ENCODE measurements at regions not wholly inside any gene's neighbourhood (a gene's known extent, or its start where the extent isn't known, plus 50 kb on each side); places are given as distances from the start of the nearest gene placed in this dataset.

GRCh38 chr4:100828986-100829685 is 311.3 kb upstream of the EMCN start:
- H3K9me3 ChIP-seq (ENCODE audit: insufficient read depth, low read depth), result no peaks in the 10 kb centered on the region
- H3K27ac ChIP-seq, result no peak overlapping the region
- ChIA-PET CTCF (no interaction called here), POLR2A (ENCODE audit: unreplicated experiment) (no interaction called here)
- H3K4me1 ChIP-seq (replicated peaks; ENCODE audit: insufficient read depth), result no peaks in the 10 kb centered on the region
- no peaks in the 10 kb centered on the region for H3F3A ChIP-seq (ENCODE audit: insufficient read depth, low read depth)
- no peaks in the 10 kb centered on the region for H4K20me1 ChIP-seq (ENCODE audit: insufficient read depth)
- no peak overlapping the region for H2AFZ ChIP-seq
- H3K79me2 ChIP-seq (ENCODE audit: low read depth), result no peaks in the 10 kb centered on the region
- H3K4me3 ChIP-seq, result no peak overlapping the region
- DNase-seq, result no peak
- no peaks in the 10 kb centered on the region for H3K27me3 ChIP-seq (ENCODE audit: insufficient read depth, low read depth)
- TF ChIP-seq CTCF (conservative IDR thresholded peaks at IDR 0.05) (no peak), EZH2 (IDR thresholded peaks at IDR 0.05; ENCODE audit: low read depth) (no peak)
- H3K4me2 ChIP-seq, result no peak overlapping the region
- intact Hi-C loops (cut with micrococcal nuclease; ENCODE audit: unreplicated experiment), result no loop called here
- H3K9me2 ChIP-seq (ENCODE audit: insufficient read depth), result no peaks in the 10 kb centered on the region
- H3K36me3 ChIP-seq (ENCODE audit: low read depth), result no peaks in the 10 kb centered on the region
- no TSS peak for BruUV-seq (replicated peaks)

GRCh38 chr4:100828364-100828763 is 310.5 kb upstream of the EMCN start:
- no TSS peak for BruUV-seq (replicated peaks)
- Histone ChIP-seq H2AFZ (no peak overlapping the region), H3K4me1 (replicated peaks; ENCODE audit: insufficient read depth) (peaks cover 2% of the 10 kb centered on the region; the same call in 1 of the 2 replicates), H3K9me3 (ENCODE audit: insufficient read depth, low read depth) (no peaks in the 10 kb centered on the region), H3K79me2 (ENCODE audit: low read depth) (no peaks in the 10 kb centered on the region), H4K20me1 (ENCODE audit: insufficient read depth) (no peaks in the 10 kb centered on the region), H3K27me3 (ENCODE audit: insufficient read depth, low read depth) (no peaks in the 10 kb centered on the region), H3F3A (ENCODE audit: insufficient read depth, low read depth) (no peaks in the 10 kb centered on the region), H3K9me2 (ENCODE audit: insufficient read depth) (no peaks in the 10 kb centered on the region), H3K4me2 (no peak overlapping the region), H3K36me3 (ENCODE audit: low read depth) (no peaks in the 10 kb centered on the region), H3K4me3 (no peak overlapping the region), H3K27ac (no peak overlapping the region)
- ChIA-PET CTCF (no interaction called here), POLR2A (ENCODE audit: unreplicated experiment) (no interaction called here)
- intact Hi-C loops (cut with micrococcal nuclease; ENCODE audit: unreplicated experiment), result no loop called here
- no peak for DNase-seq
- TF ChIP-seq CTCF (conservative IDR thresholded peaks at IDR 0.05) (no peak), EZH2 (IDR thresholded peaks at IDR 0.05; ENCODE audit: low read depth) (no peak)

GRCh38 chr4:100827756-100828155 is 309.9 kb upstream of the EMCN start:
- Histone ChIP-seq H2AFZ (no peak overlapping the region), H3K9me3 (ENCODE audit: insufficient read depth, low read depth) (no peaks in the 10 kb centered on the region), H3K9me2 (ENCODE audit: insufficient read depth) (no peaks in the 10 kb centered on the region), H3K4me2 (no peak overlapping the region), H3K27me3 (ENCODE audit: insufficient read depth, low read depth) (no peaks in the 10 kb centered on the region), H3K4me3 (no peak overlapping the region), H3F3A (ENCODE audit: insufficient read depth, low read depth) (no peaks in the 10 kb centered on the region), H3K27ac (no peak overlapping the region), H4K20me1 (ENCODE audit: insufficient read depth) (no peaks in the 10 kb centered on the region), H3K79me2 (ENCODE audit: low read depth) (no peaks in the 10 kb centered on the region), H3K36me3 (ENCODE audit: low read depth) (no peaks in the 10 kb centered on the region), H3K4me1 (replicated peaks; ENCODE audit: insufficient read depth) (peaks cover 8% of the 10 kb centered on the region; the same call in 1 of the 2 replicates)
- CTCF ChIA-PET, result no interaction called here
- TF ChIP-seq EZH2 (IDR thresholded peaks at IDR 0.05; ENCODE audit: low read depth) (no peak), CTCF (conservative IDR thresholded peaks at IDR 0.05) (no peak)
- no TSS peak for BruUV-seq (replicated peaks)
- intact Hi-C loops (cut with micrococcal nuclease; ENCODE audit: unreplicated experiment), result no loop called here
- DNase-seq, result no peak
- POLR2A ChIA-PET (ENCODE audit: unreplicated experiment), result no interaction called here
